ENCODE measurements at regions not wholly inside any gene's neighbourhood (a gene's known extent, or its start where the extent isn't known, plus 50 kb on each side); places are given as distances from the start of the nearest gene placed in this dataset.
"Not testable (repeated sequence)": the region's sequence is repeated elsewhere in the genome, so short reads cannot be mapped to it uniquely, and the experiment has no call there.

GRCh38 chr15:20325751-20326150 is 215.8 kb downstream of the GOLGA6L6 start:
- not testable (repeated sequence) for FAIRE-seq; H2AFZ ChIP-seq (ENCODE audit: low read depth, low read length); H3K79me2 ChIP-seq (ENCODE audit: insufficient read depth, low read length); H3K27ac ChIP-seq (ENCODE audit: low read depth, low read length); H3K9me3 ChIP-seq (ENCODE audit: insufficient read depth, low read depth, low read length); H3K4me2 ChIP-seq (ENCODE audit: low read length); H4K20me1 ChIP-seq (ENCODE audit: insufficient read depth, low read length); H3K4me1 Mint-ChIP-seq (ENCODE audit: low read depth, unreplicated experiment); H3K36me3 Mint-ChIP-seq (ENCODE audit: low read depth, unreplicated experiment); H3K27me3 Mint-ChIP-seq (ENCODE audit: low read depth, unreplicated experiment); H3K27ac Mint-ChIP-seq (ENCODE audit: unreplicated experiment); H3K4me1 ChIP-seq (ENCODE audit: insufficient read depth, low read length); H3K9me3 Mint-ChIP-seq (ENCODE audit: unreplicated experiment); H3K4me3 Mint-ChIP-seq (ENCODE audit: unreplicated experiment); DNase-seq (ENCODE audit: low read depth); H3K9ac ChIP-seq (ENCODE audit: low read length); H3K4me3 ChIP-seq (ENCODE audit: insufficient read depth, low read depth, low read length); H3K27me3 ChIP-seq (ENCODE audit: insufficient read depth, low read length); H3K36me3 ChIP-seq (ENCODE audit: insufficient read depth, low read length)

- not testable (repeated sequence) for H3K79me2 ChIP-seq (ENCODE audit: insufficient read depth, low read length); H3K4me2 ChIP-seq (ENCODE audit: low read length); FAIRE-seq; H2AFZ ChIP-seq (ENCODE audit: low read depth, low read length); H3K27me3 ChIP-seq (ENCODE audit: insufficient read depth, low read length); H3K36me3 Mint-ChIP-seq (ENCODE audit: low read depth, unreplicated experiment); DNase-seq (ENCODE audit: low read depth); H3K4me3 Mint-ChIP-seq (ENCODE audit: unreplicated experiment); H3K36me3 ChIP-seq (ENCODE audit: insufficient read depth, low read length); H3K9me3 ChIP-seq (ENCODE audit: insufficient read depth, low read depth, low read length); H3K4me1 ChIP-seq (ENCODE audit: insufficient read depth, low read length); H3K4me1 Mint-ChIP-seq (ENCODE audit: low read depth, unreplicated experiment); H3K4me3 ChIP-seq (ENCODE audit: insufficient read depth, low read depth, low read length); H3K9me3 Mint-ChIP-seq (ENCODE audit: unreplicated experiment); H4K20me1 ChIP-seq (ENCODE audit: insufficient read depth, low read length); H3K27ac Mint-ChIP-seq (ENCODE audit: unreplicated experiment); H3K27me3 Mint-ChIP-seq (ENCODE audit: low read depth, unreplicated experiment); H3K9ac ChIP-seq (ENCODE audit: low read length); H3K27ac ChIP-seq (ENCODE audit: low read depth, low read length)
These were observed 224.5 kb downstream of the GOLGA6L6 start for GRCh38 chr15:20317132-20317531.

DNA sequence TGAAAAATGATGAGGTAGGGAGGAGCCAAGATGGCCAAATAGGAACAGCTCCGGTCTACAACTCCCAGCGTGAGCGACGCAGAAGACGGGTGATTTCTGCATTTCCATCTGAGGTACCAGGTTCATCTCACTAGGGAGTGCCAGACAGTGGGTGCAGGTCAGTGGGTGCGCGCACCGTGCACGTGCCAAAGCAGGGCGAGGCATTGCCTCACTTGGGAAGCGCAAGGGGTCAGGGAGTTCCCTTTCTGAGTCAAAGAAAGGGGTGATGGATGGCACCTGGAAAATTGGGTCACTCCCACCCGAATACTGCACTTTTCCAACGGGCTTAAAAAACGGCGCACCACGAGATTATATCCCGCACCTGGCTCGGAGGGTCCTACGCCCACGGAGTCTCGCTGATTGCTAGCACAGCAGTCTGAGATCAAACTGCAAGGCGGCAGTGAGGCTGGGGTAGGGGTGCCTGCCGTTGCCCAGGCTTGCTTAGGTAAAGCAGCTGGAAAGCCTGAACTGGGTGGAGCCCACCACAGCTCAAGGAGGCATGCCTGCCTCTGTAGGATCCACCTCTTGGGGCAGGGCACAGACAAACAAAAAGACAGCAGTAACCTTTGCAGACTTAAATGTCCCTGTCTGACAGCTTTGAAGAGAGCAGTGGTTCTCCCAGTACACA is 230.5 kb downstream of the GOLGA6L6 start:
- not testable (repeated sequence) for H3K4me3 ChIP-seq (ENCODE audit: insufficient read depth, low read depth, low read length); H3K4me2 ChIP-seq (ENCODE audit: low read length); H3K79me2 ChIP-seq (ENCODE audit: insufficient read depth, low read length); H4K20me1 ChIP-seq (ENCODE audit: insufficient read depth, low read length); H3K36me3 ChIP-seq (ENCODE audit: insufficient read depth, low read length); H3K27ac Mint-ChIP-seq (ENCODE audit: unreplicated experiment); H3K9me3 ChIP-seq (ENCODE audit: insufficient read depth, low read depth, low read length); H2AFZ ChIP-seq (ENCODE audit: low read depth, low read length); H3K36me3 Mint-ChIP-seq (ENCODE audit: low read depth, unreplicated experiment); H3K4me1 ChIP-seq (ENCODE audit: insufficient read depth, low read length); H3K27me3 ChIP-seq (ENCODE audit: insufficient read depth, low read length); H3K9ac ChIP-seq (ENCODE audit: low read length); DNase-seq (ENCODE audit: low read depth); H3K27me3 Mint-ChIP-seq (ENCODE audit: low read depth, unreplicated experiment); H3K4me1 Mint-ChIP-seq (ENCODE audit: low read depth, unreplicated experiment); H3K27ac ChIP-seq (ENCODE audit: low read depth, low read length); H3K4me3 Mint-ChIP-seq (ENCODE audit: unreplicated experiment); H3K9me3 Mint-ChIP-seq (ENCODE audit: unreplicated experiment); FAIRE-seq

GRCh38 chr15:20310603-20311002 is 231.0 kb downstream of the GOLGA6L6 start:
- Histone ChIP-seq H3K4me3 (ENCODE audit: insufficient read depth, low read depth, low read length) (no peak overlapping the region), H2AFZ (ENCODE audit: low read depth, low read length) (no peak overlapping the region), H3K4me1 (ENCODE audit: insufficient read depth, low read length) (no peaks in the 10 kb centered on the region), H3K9me3 (ENCODE audit: insufficient read depth, low read depth, low read length) (peaks cover 7% of the 10 kb centered on the region), H3K9ac (ENCODE audit: low read length) (no peak overlapping the region), H3K4me2 (ENCODE audit: low read length) (no peak overlapping the region), H3K79me2 (ENCODE audit: insufficient read depth, low read length) (no peaks in the 10 kb centered on the region), H3K36me3 (ENCODE audit: insufficient read depth, low read length) (no peaks in the 10 kb centered on the region), H3K27ac (ENCODE audit: low read depth, low read length) (no peak overlapping the region), H4K20me1 (ENCODE audit: insufficient read depth, low read length) (no peaks in the 10 kb centered on the region), H3K27me3 (ENCODE audit: insufficient read depth, low read length) (no peaks in the 10 kb centered on the region)
- H3K4me1 Mint-ChIP-seq (ENCODE audit: low read depth, unreplicated experiment) = no peaks in the 10 kb centered on the region
- H3K4me3 Mint-ChIP-seq (ENCODE audit: unreplicated experiment) = no peak overlapping the region
- H3K27me3 Mint-ChIP-seq (ENCODE audit: low read depth, unreplicated experiment) = no peaks in the 10 kb centered on the region
- H3K36me3 Mint-ChIP-seq (ENCODE audit: low read depth, unreplicated experiment) = no peaks in the 10 kb centered on the region
- FAIRE-seq (no peak), DNase-seq (ENCODE audit: low read depth) (no peak)
- H3K27ac Mint-ChIP-seq (ENCODE audit: unreplicated experiment) = no peak overlapping the region
- peaks cover 3% of the 10 kb centered on the region for H3K9me3 Mint-ChIP-seq (ENCODE audit: unreplicated experiment)
- no peak for TF ChIP-seq CTCF (IDR thresholded peaks at IDR 0.05; ENCODE audit: insufficient read depth, low read depth, low read length)

GRCh38 chr15:20309966-20310365 is 231.6 kb downstream of the GOLGA6L6 start:
- H3K4me2 ChIP-seq (ENCODE audit: low read length); H3K79me2 ChIP-seq (ENCODE audit: insufficient read depth, low read length); H3K9me3 Mint-ChIP-seq (ENCODE audit: unreplicated experiment); H3K4me3 ChIP-seq (ENCODE audit: insufficient read depth, low read depth, low read length); FAIRE-seq; H3K9ac ChIP-seq (ENCODE audit: low read length); H3K4me3 Mint-ChIP-seq (ENCODE audit: unreplicated experiment); H3K27ac Mint-ChIP-seq (ENCODE audit: unreplicated experiment); H3K36me3 Mint-ChIP-seq (ENCODE audit: low read depth, unreplicated experiment); DNase-seq (ENCODE audit: low read depth); H3K4me1 ChIP-seq (ENCODE audit: insufficient read depth, low read length); H3K36me3 ChIP-seq (ENCODE audit: insufficient read depth, low read length); H3K4me1 Mint-ChIP-seq (ENCODE audit: low read depth, unreplicated experiment); H4K20me1 ChIP-seq (ENCODE audit: insufficient read depth, low read length); H3K27me3 Mint-ChIP-seq (ENCODE audit: low read depth, unreplicated experiment); H3K27me3 ChIP-seq (ENCODE audit: insufficient read depth, low read length); H2AFZ ChIP-seq (ENCODE audit: low read depth, low read length); H3K9me3 ChIP-seq (ENCODE audit: insufficient read depth, low read depth, low read length); H3K27ac ChIP-seq (ENCODE audit: low read depth, low read length): not testable (repeated sequence)
